Astrocyte (in vitro differentiated cells and primary cell): ENCODE measurements at regions not wholly inside any gene's neighbourhood (a gene's known extent, or its start where the extent isn't known, plus 50 kb on each side); places are given as distances from the start of the nearest gene placed in this dataset.

Source experiments
- DNase-seq: peaks from one replicate; pipeline ENCODE4 v3.0.0-alpha.2; 2010; ENCODE audit warnings: low read depth
- FAIRE-seq: peaks from 2 replicates; lab custom pipeline; 2011; peaks lifted over from hg19 to GRCh38; lab: Jason Lieb, UNC
- H2AFZ ChIP-seq: 2 replicates; pipeline ENCODE4 v1.6.0; 2012; ENCODE audit warnings: low read depth, low read length, inconsistent platforms
- H3K27ac ChIP-seq: 2 replicates; pipeline ENCODE4 v1.5.1; 2011; ENCODE audit warnings: low read depth, low read length, inconsistent platforms
- H3K27me3 ChIP-seq: 2 replicates; pipeline ENCODE4 v1.6.0; 2011; ENCODE audit warnings: low read length, inconsistent platforms; ENCODE audit not compliant: insufficient read depth
- H3K36me3 ChIP-seq: 2 replicates; pipeline ENCODE4 v1.5.1; 2011; ENCODE audit warnings: low read length, inconsistent platforms; ENCODE audit not compliant: insufficient read depth
- H3K4me1 ChIP-seq: 2 replicates; pipeline ENCODE4 v1.5.1; 2011; ENCODE audit warnings: low read length, inconsistent platforms; ENCODE audit not compliant: insufficient read depth
- H3K4me2 ChIP-seq: 2 replicates; pipeline ENCODE4 v1.6.0; 2012; ENCODE audit warnings: low read length, inconsistent platforms
- H3K4me3 ChIP-seq: 2 replicates; pipeline ENCODE4 v1.5.1; 2011; ENCODE audit warnings: low read depth, mild to moderate bottlenecking, low read length, inconsistent platforms; ENCODE audit not compliant: insufficient read depth
- H3K79me2 ChIP-seq: 2 replicates; pipeline ENCODE4 v1.6.0; 2012; ENCODE audit warnings: mild to moderate bottlenecking, low read length, inconsistent platforms; ENCODE audit not compliant: insufficient read depth
- H3K9ac ChIP-seq: 2 replicates; pipeline ENCODE4 v1.6.0; 2012; ENCODE audit warnings: mild to moderate bottlenecking, low read length, inconsistent platforms
- H3K9me3 ChIP-seq: 2 replicates; pipeline ENCODE4 v1.5.1; 2012; ENCODE audit warnings: low read depth, mild to moderate bottlenecking, low read length, inconsistent platforms; ENCODE audit not compliant: insufficient read depth
- H4K20me1 ChIP-seq: 2 replicates; pipeline ENCODE4 v1.6.0; 2012; ENCODE audit warnings: low read length, inconsistent platforms; ENCODE audit not compliant: insufficient read depth
- H3K27ac Mint-ChIP-seq: one replicate; pipeline ENCODE4 v1.8.0; 2021; ENCODE audit warnings: mild to moderate bottlenecking, mixed read lengths; ENCODE audit not compliant: unreplicated experiment
- H3K27me3 Mint-ChIP-seq: one replicate; pipeline ENCODE4 v1.8.0; 2021; ENCODE audit warnings: low read depth, mixed read lengths; ENCODE audit not compliant: unreplicated experiment
- H3K36me3 Mint-ChIP-seq: one replicate; pipeline ENCODE4 v1.8.0; 2021; ENCODE audit warnings: low read depth, mixed read lengths; ENCODE audit not compliant: unreplicated experiment
- H3K4me1 Mint-ChIP-seq: one replicate; pipeline ENCODE4 v1.8.0; 2021; ENCODE audit warnings: low read depth, mixed read lengths; ENCODE audit not compliant: unreplicated experiment
- H3K4me3 Mint-ChIP-seq: one replicate; pipeline ENCODE4 v1.8.0; 2021; ENCODE audit warnings: mild to moderate bottlenecking, moderate library complexity, mixed read lengths; ENCODE audit not compliant: unreplicated experiment
- H3K9me3 Mint-ChIP-seq: one replicate; pipeline ENCODE4 v1.8.0; 2021; ENCODE audit warnings: mild to moderate bottlenecking, mixed read lengths; ENCODE audit not compliant: unreplicated experiment
- CTCF ChIP-seq: IDR thresholded peaks from 2 replicates; pipeline ENCODE4 v1.5.1; 2011; ENCODE audit warnings: low read depth, mild to moderate bottlenecking, inconsistent platforms, low read length, moderate library complexity; ENCODE audit not compliant: insufficient read depth
- EZH2 ChIP-seq: IDR thresholded peaks from 2 replicates; pipeline ENCODE4 v1.6.1; 2012; ENCODE audit warnings: mild to moderate bottlenecking, low read length, inconsistent platforms; ENCODE audit not compliant: insufficient read depth

- no peaks in the 10 kb centered on the region for H3K36me3 ChIP-seq
- H2AFZ ChIP-seq, result no peak overlapping the region
- Mint-ChIP-seq H3K27ac (no peak overlapping the region), H3K4me3 (no peak overlapping the region), H3K36me3 (no peaks in the 10 kb centered on the region), H3K4me1 (peaks cover 12% of the 10 kb centered on the region), H3K9me3 (no peaks in the 10 kb centered on the region), H3K27me3 (no peaks in the 10 kb centered on the region)
- H3K4me2 ChIP-seq, result no peak overlapping the region
- peaks cover 15% of the 10 kb centered on the region for H3K4me1 ChIP-seq
- H3K27me3 ChIP-seq, result no peaks in the 10 kb centered on the region
- no peaks in the 10 kb centered on the region for H4K20me1 ChIP-seq
- H3K27ac ChIP-seq, result no peak overlapping the region
- H3K9me3 ChIP-seq, result no peaks in the 10 kb centered on the region
- no peak overlapping the region for H3K4me3 ChIP-seq
- no peaks in the 10 kb centered on the region for H3K79me2 ChIP-seq
- TF ChIP-seq EZH2, result no peak
- TF ChIP-seq CTCF, result no peak
- H3K9ac ChIP-seq, result no peak overlapping the region
- FAIRE-seq (no peak), DNase-seq (no peak)
These were observed 247.0 kb downstream of the PHLDA1 start for GRCh38 chr12:75784591-75784990.

GRCh38 chr12:75783093-75783877 is 248.3 kb downstream of the PHLDA1 start:
- no peaks in the 10 kb centered on the region for H3K27me3 Mint-ChIP-seq
- no peak overlapping the region for H3K27ac ChIP-seq
- TF ChIP-seq CTCF, result no peak
- TF ChIP-seq EZH2, result no peak
- H2AFZ ChIP-seq, result no peak overlapping the region
- peaks cover 13% of the 10 kb centered on the region for H3K4me1 Mint-ChIP-seq
- H3K9ac ChIP-seq, result no peak overlapping the region
- H3K27ac Mint-ChIP-seq, result no peak overlapping the region
- FAIRE-seq, result no peak
- H3K9me3 Mint-ChIP-seq, result no peaks in the 10 kb centered on the region
- H3K79me2 ChIP-seq, result no peaks in the 10 kb centered on the region
- H3K4me1 ChIP-seq, result peaks cover 15% of the 10 kb centered on the region
- H4K20me1 ChIP-seq, result no peaks in the 10 kb centered on the region
- H3K4me3 Mint-ChIP-seq, result no peak overlapping the region
- no peaks in the 10 kb centered on the region for H3K36me3 ChIP-seq
- no peaks in the 10 kb centered on the region for H3K27me3 ChIP-seq
- no peaks in the 10 kb centered on the region for H3K9me3 ChIP-seq
- no peak overlapping the region for H3K4me3 ChIP-seq
- no peaks in the 10 kb centered on the region for H3K36me3 Mint-ChIP-seq
- peak; percentile 34 for DNase-seq
- no peak overlapping the region for H3K4me2 ChIP-seq

- Histone ChIP-seq H4K20me1 (no peaks in the 10 kb centered on the region), H3K27ac (no peak overlapping the region), H3K79me2 (no peaks in the 10 kb centered on the region), H3K4me3 (no peak overlapping the region), H3K27me3 (no peaks in the 10 kb centered on the region), H3K36me3 (no peaks in the 10 kb centered on the region), H3K4me1 (peaks cover 17% of the 10 kb centered on the region), H2AFZ (no peak overlapping the region), H3K9ac (no peak overlapping the region), H3K9me3 (no peaks in the 10 kb centered on the region), H3K4me2 (no peak overlapping the region)
- no peaks in the 10 kb centered on the region for H3K27me3 Mint-ChIP-seq
- no peaks in the 10 kb centered on the region for H3K9me3 Mint-ChIP-seq
- no peak overlapping the region for H3K4me3 Mint-ChIP-seq
- DNase-seq (no peak), FAIRE-seq (peak; percentile 5)
- no peak overlapping the region for H3K27ac Mint-ChIP-seq
- no peaks in the 10 kb centered on the region for H3K36me3 Mint-ChIP-seq
- no peak for TF ChIP-seq CTCF
- TF ChIP-seq EZH2, result no peak
- H3K4me1 Mint-ChIP-seq, result peaks cover 13% of the 10 kb centered on the region
These were observed 249.5 kb downstream of the PHLDA1 start for GRCh38 chr12:75782069-75782581.
